H1 (cell line): ENCODE measurements at regions not wholly inside any gene's neighbourhood (a gene's known extent, or its start where the extent isn't known, plus 50 kb on each side); places are given as distances from the start of the nearest gene placed in this dataset.

Experiments
- CTCF ChIA-PET: fragments of 300-600 bp; sonication (Branson Sonifier 250); formaldehyde crosslinking; loops from one replicate; lab custom pipeline; 2021; ENCODE audit not compliant: partially characterized antibody; lab: Charles Lee
- POLR2A ChIA-PET: fragments of 300-600 bp; sonication (Branson Sonifier 250); formaldehyde crosslinking; loops from one replicate; lab custom pipeline; 2021; ENCODE audit warnings: inconsistent platforms; ENCODE audit not compliant: partially characterized antibody; lab: Charles Lee
- DNase-seq, 2 experiments: peaks; one replicate each; pipeline versions ENCODE4 v3.0.0 to v3.0.0-alpha.2; 2010 to 2022; ENCODE audit warnings: low spot score in 2 of 2, low read depth in 1 of 2, mixed read lengths in 1 of 2
- FAIRE-seq: peaks from 2 replicates; lab custom pipeline; 2011; peaks lifted over from hg19 to GRCh38; lab: Jason Lieb, UNC
- H2AFZ ChIP-seq: 2 replicates; pipeline ENCODE4 v1.8.1; 2012; ENCODE audit warnings: low read length, inconsistent platforms
- H2AK5ac ChIP-seq: 2 replicates; pipeline ENCODE4 v1.6.1; 2013; ENCODE audit warnings: low read depth, low read length
- H2BK120ac ChIP-seq: replicated peaks from 2 replicates; pipeline ENCODE3; 2013; ENCODE audit warnings: low read depth, low read length, inconsistent platforms
- H2BK12ac ChIP-seq: 2 replicates; pipeline ENCODE4 v1.6.1; 2013; ENCODE audit warnings: low read depth, low read length
- H2BK15ac ChIP-seq: 2 replicates; pipeline ENCODE4 v1.6.1; 2013; ENCODE audit warnings: low read length
- H2BK20ac ChIP-seq: 2 replicates; pipeline ENCODE4 v1.6.1; 2013; ENCODE audit warnings: low read length
- H2BK5ac ChIP-seq: 2 replicates; pipeline ENCODE4 v1.6.1; 2013; ENCODE audit warnings: low read depth, low read length
- H3K14ac ChIP-seq: 2 replicates; pipeline ENCODE4 v1.6.1; 2013; ENCODE audit warnings: inconsistent platforms; ENCODE audit not compliant: insufficient read length
- H3K18ac ChIP-seq: 2 replicates; pipeline ENCODE4 v1.6.1; 2013; ENCODE audit warnings: low read length; ENCODE audit errors: extremely low read depth
- H3K23ac ChIP-seq: 2 replicates; pipeline ENCODE4 v1.6.1; 2013; ENCODE audit warnings: inconsistent platforms; ENCODE audit not compliant: insufficient read length
- H3K23me2 ChIP-seq: 2 replicates; pipeline ENCODE4 v1.6.1; 2013; ENCODE audit warnings: low read depth, low read length
- H3K27ac ChIP-seq: 2 replicates; pipeline ENCODE4 v1.6.1; 2011; ENCODE audit warnings: low read depth, low read length, inconsistent platforms
- H3K27me3 ChIP-seq, 4 experiments: replicated peaks in 1 of 4; 1 replicate in 1 of 4; 2 replicates in 3 of 4; pipeline versions ENCODE4 v1.6.1 to v1.8.1; 2011 to 2013; ENCODE audit warnings: low read length in 3 of 4, mild to moderate bottlenecking in 3 of 4, inconsistent platforms in 2 of 4, mixed read lengths in 2 of 4, moderate library complexity in 1 of 4; ENCODE audit not compliant: control insufficient read depth in 3 of 4, insufficient read depth in 3 of 4; ENCODE audit errors: extremely low read depth in 1 of 4
- H3K36me3 ChIP-seq, 4 experiments: 2 replicates each; pipeline versions ENCODE4 v1.6.1 to v1.8.1; 2011 to 2013; ENCODE audit warnings: mild to moderate bottlenecking in 4 of 4, low read length in 3 of 4, moderate library complexity in 2 of 4, control low read depth in 1 of 4, inconsistent platforms in 1 of 4; ENCODE audit not compliant: insufficient read depth in 4 of 4, control insufficient read depth in 2 of 4
- H3K4ac ChIP-seq: replicated peaks from 2 replicates; pipeline ENCODE3; 2013; ENCODE audit warnings: low read length, low read depth, mixed read lengths, inconsistent platforms; ENCODE audit not compliant: insufficient read length
- H3K4me1 ChIP-seq, 4 experiments: replicated peaks in 1 of 4; 1 replicate in 1 of 4; 2 replicates in 3 of 4; pipeline versions ENCODE4 v1.6.1 to v1.8.1; 2011 to 2013; ENCODE audit warnings: low read length in 3 of 4, inconsistent platforms in 2 of 4, mixed read lengths in 1 of 4; ENCODE audit not compliant: insufficient read depth in 4 of 4, control insufficient read depth in 3 of 4
- H3K4me2 ChIP-seq, 2 experiments: 2 replicates each; pipeline versions ENCODE4 v1.6.1 to v1.8.1; 2011 to 2013; ENCODE audit warnings: low read depth in 2 of 2, low read length in 2 of 2, control low read depth in 1 of 2, inconsistent platforms in 1 of 2, mild to moderate bottlenecking in 1 of 2; ENCODE audit not compliant: insufficient read depth in 1 of 2
- H3K4me3 ChIP-seq, 4 experiments: fragments of 200-600, 300-600 bp in 1 of 4; sonication (generic), shearing (Covaris generic), sonication (Bioruptor Twin) in 1 of 4; 2 replicates each; pipeline versions ENCODE4 v1.5.1 to v1.8.1; 2011 to 2016; ENCODE audit warnings: low read length in 4 of 4, low read depth in 3 of 4, control low read depth in 2 of 4, inconsistent platforms in 2 of 4, mild to moderate bottlenecking in 2 of 4, mixed read lengths in 1 of 4, moderate library complexity in 1 of 4; ENCODE audit not compliant: insufficient read depth in 2 of 4; ENCODE audit errors: extremely low read depth in 1 of 4
- H3K56ac ChIP-seq: replicated peaks from 2 replicates; pipeline ENCODE3; 2013; ENCODE audit warnings: low read depth, mild to moderate bottlenecking, mixed read lengths, low read length, inconsistent platforms; ENCODE audit not compliant: insufficient read length
- H3K79me1 ChIP-seq: 2 replicates; pipeline ENCODE4 v1.6.1; 2013; ENCODE audit warnings: low read depth, low read length, control low read depth
- H3K79me2 ChIP-seq, 2 experiments: 2 replicates each; pipeline versions ENCODE4 v1.6.1 to v1.8.1; 2012 to 2013; ENCODE audit warnings: low read length in 2 of 2, mild to moderate bottlenecking in 2 of 2, inconsistent platforms in 1 of 2; ENCODE audit not compliant: insufficient read depth in 2 of 2, control insufficient read depth in 1 of 2
- H3K9ac ChIP-seq, 4 experiments: replicated peaks in 1 of 4; 1 replicate in 1 of 4; 2 replicates in 3 of 4; pipeline versions ENCODE4 v1.6.1 to v1.8.1; 2011 to 2013; ENCODE audit warnings: low read depth in 3 of 4, low read length in 3 of 4, control low read depth in 2 of 4, mild to moderate bottlenecking in 2 of 4, moderate library complexity in 2 of 4, inconsistent platforms in 1 of 4; ENCODE audit errors: extremely low read depth in 1 of 4
- H3K9me3 ChIP-seq, 2 experiments: 2 replicates each; pipeline versions ENCODE4 v1.6.1 to v1.8.1; 2012 to 2013; ENCODE audit warnings: mild to moderate bottlenecking in 2 of 2, moderate library complexity in 2 of 2, control low read depth in 1 of 2, inconsistent platforms in 1 of 2, low read depth in 1 of 2, low read length in 1 of 2, mixed read lengths in 1 of 2; ENCODE audit not compliant: insufficient read depth in 2 of 2
- H4K20me1 ChIP-seq, 2 experiments: replicated peaks in 1 of 2; 2 replicates each; pipeline versions ENCODE3 to v1.8.1; 2011 to 2013; ENCODE audit warnings: inconsistent platforms in 2 of 2, low read length in 2 of 2, mild to moderate bottlenecking in 1 of 2; ENCODE audit not compliant: insufficient read depth in 2 of 2, control insufficient read depth in 1 of 2
- H4K5ac ChIP-seq: 2 replicates; pipeline ENCODE4 v1.6.1; 2013; ENCODE audit warnings: low read length, low read depth, mixed read lengths, inconsistent platforms; ENCODE audit not compliant: insufficient read length
- H4K8ac ChIP-seq: 2 replicates; pipeline ENCODE4 v1.8.0; 2013; ENCODE audit warnings: mild to moderate bottlenecking, moderate library complexity, low read length, inconsistent platforms; ENCODE audit not compliant: insufficient read depth; ENCODE audit errors: extremely low read depth
- H4K91ac ChIP-seq: replicated peaks from 2 replicates; pipeline ENCODE3; 2013; ENCODE audit warnings: low read length, mixed read lengths, inconsistent platforms; ENCODE audit not compliant: insufficient read length
- ASH2L ChIP-seq: fragments of 200-600, 300-600 bp; sonication (generic); IDR thresholded peaks from one replicate; pipeline ENCODE4 v1.7.1; 2017; ENCODE audit warnings: low read length
- BACH1 ChIP-seq: IDR thresholded peaks from 2 replicates; pipeline ENCODE4 v1.6.1; 2012; ENCODE audit warnings: low read length, improper control_type of control experiment
- CBX5 ChIP-seq: fragments of 300-800, 300-1000 bp; sonication (generic); IDR thresholded peaks from 2 replicates; pipeline ENCODE4 v1.7.1; 2016; ENCODE audit warnings: antibody characterized with exemption, low read length, low read depth
- CHD1 ChIP-seq: IDR thresholded peaks from 2 replicates; pipeline ENCODE4 v1.6.1; 2012; ENCODE audit warnings: low read depth, low read length, improper control_type of control experiment
- EZH2 ChIP-seq: fragments of 200-600 bp; sonication (generic); IDR thresholded peaks from 2 replicates; pipeline ENCODE4 v1.7.1; 2012; ENCODE audit warnings: low read depth, mild to moderate bottlenecking, moderate library complexity, low read length, inconsistent platforms; ENCODE audit not compliant: severe bottlenecking
- KDM4A ChIP-seq: IDR thresholded peaks from one replicate; pipeline ENCODE4 v1.7.1; 2012; ENCODE audit warnings: low read depth, mild to moderate bottlenecking, moderate library complexity, low read length, inconsistent platforms; ENCODE audit not compliant: severe bottlenecking
- NRF1 ChIP-seq: IDR thresholded peaks from 2 replicates; pipeline ENCODE4 v1.6.1; 2011; ENCODE audit warnings: mild to moderate bottlenecking, low read depth, low read length, improper control_type of control experiment
- RFX5 ChIP-seq: IDR thresholded peaks from 2 replicates; pipeline ENCODE4 v1.6.1; 2011; ENCODE audit warnings: low read depth, low read length, improper control_type of control experiment, borderline replicate concordance
- RXRA ChIP-seq: IDR thresholded peaks from 2 replicates; pipeline ENCODE4 v1.6.1; 2011; ENCODE audit warnings: low read depth, mild to moderate bottlenecking, low read length, moderate library complexity; ENCODE audit not compliant: insufficient read depth
- SAP30 ChIP-seq: fragments of 300-600 bp; sonication (generic); IDR thresholded peaks from 2 replicates; pipeline ENCODE4 v1.7.1; 2012; ENCODE audit warnings: low read length, moderate library complexity, mild to moderate bottlenecking, inconsistent platforms; ENCODE audit not compliant: insufficient read depth, insufficient replicate concordance
- SP1 ChIP-seq: IDR thresholded peaks from 2 replicates; pipeline ENCODE4 v1.6.1; 2011; ENCODE audit warnings: low read depth, low read length
- SP4 ChIP-seq: IDR thresholded peaks from 2 replicates; pipeline ENCODE4 v1.6.1; 2012; ENCODE audit warnings: low read length, inconsistent platforms
- SRF ChIP-seq: IDR thresholded peaks from 2 replicates; pipeline ENCODE4 v1.6.1; 2011; ENCODE audit warnings: mild to moderate bottlenecking, low read depth, low read length, moderate library complexity
- TEAD4 ChIP-seq: IDR thresholded peaks from 2 replicates; pipeline ENCODE4 v1.6.1; 2012; ENCODE audit warnings: low read depth, low read length, inconsistent platforms, mixed read lengths
- WGBS, 2 experiments: shearing (Covaris generic) in 1 of 2; methylation state at CpG; one replicate each; pipeline versions ENCODE4 v1.1.6 to v1.1.7; 2013 to 2015; ENCODE audit warnings: low lambda C conversion rate in 2 of 2, mixed read lengths in 2 of 2, inconsistent platforms in 1 of 2, low coverage in 1 of 2, missing lambda C conversion rate in 1 of 2; ENCODE audit not compliant: insufficient replicate concordance in 2 of 2, insufficient coverage in 1 of 2, insufficient read length in 1 of 2; ENCODE audit errors: extremely low coverage in 1 of 2, missing lambda C conversion rate in 1 of 2; 5-methylcytosine and 5-hydroxymethylcytosine counted together

DNA sequence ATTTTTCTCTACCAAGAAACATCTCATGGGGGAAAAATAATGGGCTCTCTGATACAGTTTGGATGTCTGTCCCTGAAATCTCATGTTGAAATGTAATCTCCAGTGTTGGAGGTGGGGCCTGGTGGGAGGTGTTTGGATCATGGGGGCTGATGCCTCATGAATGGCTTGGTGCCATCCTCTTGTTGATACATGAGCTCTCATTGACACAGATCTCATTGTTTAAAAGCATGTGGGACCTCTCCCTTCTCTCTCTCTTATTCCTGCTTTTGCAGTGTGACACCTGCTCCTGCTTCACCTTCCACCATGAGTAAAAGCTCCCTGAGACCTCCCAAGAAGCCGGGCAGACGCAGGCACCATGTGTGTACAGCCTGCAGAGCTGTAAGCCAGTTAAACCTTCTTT, 332.5 kb upstream of the NRIP1 start:
- Histone ChIP-seq H2BK12ac (no peak overlapping the region), H3K18ac (no peak overlapping the region), H4K91ac (no peak overlapping the region), H3K4me3 (no peak overlapping the region), H2BK20ac (no peak overlapping the region), H3K23ac (no peak overlapping the region), H3K27ac (no peak overlapping the region), H2BK5ac (no peak overlapping the region), H3K9me3 (no peaks in the 10 kb centered on the region), H3K79me1 (no peaks in the 10 kb centered on the region), H4K20me1 (no peaks in the 10 kb centered on the region), H3K23me2 (no peaks in the 10 kb centered on the region), H2AFZ (no peak overlapping the region), H4K5ac (no peak overlapping the region), H3K27me3 (no peaks in the 10 kb centered on the region; a peak in 1 of 7 replicates), H3K4me1 (no peaks in the 10 kb centered on the region; a peak in 2 of 7 replicates), H3K36me3 (no peaks in the 10 kb centered on the region), H3K4me2 (no peak overlapping the region), H3K9ac (no peak overlapping the region), H3K14ac (no peak overlapping the region)
- POLR2A ChIA-PET, result no interaction called here
- no peak for DNase-seq
- WGBS, 2 experiments, result 67% methylated on average over 2 of the region's 2 CpGs; no CpG with 5 or more reads in 1 of the 2 experiments
- FAIRE-seq, result no peak
- no peak for TF ChIP-seq NRF1
- no peak for TF ChIP-seq SRF
- TF ChIP-seq SP4, result no peak
- no peak for TF ChIP-seq CHD1
- no peak for TF ChIP-seq BACH1
- no peak for TF ChIP-seq ASH2L
- TF ChIP-seq RXRA, result no peak
- no peak for TF ChIP-seq RFX5
- no peak for TF ChIP-seq SAP30
- TF ChIP-seq EZH2, result no peak
- TF ChIP-seq KDM4A, result no peak
- TF ChIP-seq SP1, result no peak
- no peak for TF ChIP-seq CBX5
- TF ChIP-seq TEAD4, result no peak
- TF ChIP-seq, all 59 proteins: peak for 0
- Histone ChIP-seq H2AK5ac (no peak overlapping the region), H3K4ac (no peak overlapping the region), H4K8ac (no peak overlapping the region), H3K56ac (no peak overlapping the region), H2BK15ac (no peak overlapping the region), H3K79me2 (no peaks in the 10 kb centered on the region), H2BK120ac (no peak overlapping the region)
- CTCF ChIA-PET, result no interaction called here
